Cerebellar cortex (tissue), 1 donor: ENCODE measurements at regions not wholly inside any gene's neighbourhood (a gene's known extent, or its start where the extent isn't known, plus 50 kb on each side); places are given as distances from the start of the nearest gene placed in this dataset.

Source experiments
- DNase-seq: peaks from one replicate; pipeline ENCODE4 v3.0.0-alpha.2; 2015; ENCODE audit warnings: low spot score

- DNase-seq = no peak
Measured at GRCh38 chr1:73644198-73644597, 553.8 kb downstream of the LRRIQ3 start.

- DNase-seq = no peak
Measured at GRCh38 chr1:73639494-73639893, 558.5 kb downstream of the LRRIQ3 start.

- DNase-seq = no peak
Measured at GRCh38 chr1:73637264-73637663, 560.7 kb downstream of the LRRIQ3 start.

- no peak for DNase-seq
Measured at GRCh38 chr1:73635021-73635420, 563.0 kb downstream of the LRRIQ3 start.

GRCh38 chr1:73627723-73628122 is 570.3 kb downstream of the LRRIQ3 start:
- no peak for DNase-seq

GRCh38 chr1:73626326-73626725 is 571.6 kb downstream of the LRRIQ3 start:
- no peak for DNase-seq

- peak; percentile 65 for DNase-seq
Measured at GRCh38 chr1:73623946-73624345, 574.0 kb downstream of the LRRIQ3 start.

GRCh38 chr1:73617145-73617544 is 580.8 kb downstream of the LRRIQ3 start:
- no peak for DNase-seq

GRCh38 chr1:73611681-73612080 is 586.3 kb downstream of the LRRIQ3 start:
- DNase-seq = no peak

- DNase-seq = no peak
Measured at GRCh38 chr1:73604739-73605138, 593.2 kb downstream of the LRRIQ3 start.

GRCh38 chr1:73604211-73604610 is 593.8 kb downstream of the LRRIQ3 start:
- DNase-seq = no peak

- DNase-seq = no peak
Measured at GRCh38 chr1:73593804-73594203, 604.2 kb downstream of the LRRIQ3 start.

GRCh38 chr1:73593364-73593763 is 604.6 kb downstream of the LRRIQ3 start:
- no peak for DNase-seq

GRCh38 chr1:73587080-73587479 is 610.9 kb downstream of the LRRIQ3 start:
- DNase-seq = no peak

GRCh38 chr1:73577206-73577605 is 620.8 kb downstream of the LRRIQ3 start:
- DNase-seq = no peak

GRCh38 chr1:73576083-73576482 is 621.9 kb downstream of the LRRIQ3 start:
- DNase-seq = no peak

GRCh38 chr1:73564294-73564693 is 633.7 kb downstream of the LRRIQ3 start:
- no peak for DNase-seq

- no peak for DNase-seq
Measured at GRCh38 chr1:73556270-73556669, 641.7 kb downstream of the LRRIQ3 start.

- DNase-seq = no peak
Measured at GRCh38 chr1:73537400-73537799, 660.6 kb downstream of the LRRIQ3 start.

- DNase-seq = no peak
Measured at GRCh38 chr1:73517603-73518191, 680.3 kb downstream of the LRRIQ3 start.

GRCh38 chr1:73516451-73516850 is 681.5 kb downstream of the LRRIQ3 start:
- no peak for DNase-seq

- DNase-seq = no peak
Measured at GRCh38 chr1:73511038-73511437, 686.9 kb downstream of the LRRIQ3 start.

- peak; percentile 7 for DNase-seq
Measured at GRCh38 chr1:73500154-73500553, 697.8 kb downstream of the LRRIQ3 start.

- DNase-seq = peak; percentile 8
Measured at GRCh38 chr1:73499671-73500070, 698.3 kb downstream of the LRRIQ3 start.

- DNase-seq = no peak
Measured at GRCh38 chr1:73491621-73492020, 706.4 kb downstream of the LRRIQ3 start.
